GM10266 (cell line): ENCODE measurements at regions not wholly inside any gene's neighbourhood (a gene's known extent, or its start where the extent isn't known, plus 50 kb on each side); places are given as distances from the start of the nearest gene placed in this dataset.

Source experiments
- DNase-seq: peaks from one replicate; pipeline ENCODE4 v3.0.0; 2012; ENCODE audit errors: extremely low spot score
- TF ChIP-seq, protein P1 (sequence below): IDR thresholded peaks from 2 replicates; pipeline ENCODE4 v1.5.1; 2012; ENCODE audit warnings: mild to moderate bottlenecking, low read depth; ENCODE audit not compliant: control insufficient read depth, insufficient read depth; ENCODE audit errors: missing control alignments

DNA sequence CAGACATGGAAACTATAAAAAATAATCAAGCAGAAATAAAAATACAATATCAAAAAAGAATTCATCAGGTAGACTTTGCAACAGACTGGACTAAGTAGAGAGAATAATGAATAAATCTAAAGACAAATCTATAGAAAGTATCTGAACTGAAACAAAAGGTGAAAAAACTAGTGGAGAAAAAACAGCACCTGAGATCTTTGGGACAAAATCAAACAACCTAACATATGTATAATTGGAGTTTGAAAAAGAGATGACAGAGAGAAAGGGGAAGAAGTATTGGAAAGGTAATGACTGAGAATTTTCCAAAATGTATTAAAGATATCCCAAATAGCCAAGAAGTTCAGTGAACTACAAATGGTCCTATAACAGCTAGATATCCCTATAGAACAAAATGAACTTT lies 245.4 kb downstream of the IPO8 start:
- TF ChIP-seq, protein P1, sequence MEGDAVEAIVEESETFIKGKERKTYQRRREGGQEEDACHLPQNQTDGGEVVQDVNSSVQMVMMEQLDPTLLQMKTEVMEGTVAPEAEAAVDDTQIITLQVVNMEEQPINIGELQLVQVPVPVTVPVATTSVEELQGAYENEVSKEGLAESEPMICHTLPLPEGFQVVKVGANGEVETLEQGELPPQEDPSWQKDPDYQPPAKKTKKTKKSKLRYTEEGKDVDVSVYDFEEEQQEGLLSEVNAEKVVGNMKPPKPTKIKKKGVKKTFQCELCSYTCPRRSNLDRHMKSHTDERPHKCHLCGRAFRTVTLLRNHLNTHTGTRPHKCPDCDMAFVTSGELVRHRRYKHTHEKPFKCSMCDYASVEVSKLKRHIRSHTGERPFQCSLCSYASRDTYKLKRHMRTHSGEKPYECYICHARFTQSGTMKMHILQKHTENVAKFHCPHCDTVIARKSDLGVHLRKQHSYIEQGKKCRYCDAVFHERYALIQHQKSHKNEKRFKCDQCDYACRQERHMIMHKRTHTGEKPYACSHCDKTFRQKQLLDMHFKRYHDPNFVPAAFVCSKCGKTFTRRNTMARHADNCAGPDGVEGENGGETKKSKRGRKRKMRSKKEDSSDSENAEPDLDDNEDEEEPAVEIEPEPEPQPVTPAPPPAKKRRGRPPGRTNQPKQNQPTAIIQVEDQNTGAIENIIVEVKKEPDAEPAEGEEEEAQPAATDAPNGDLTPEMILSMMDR, result no peak
- no peak for DNase-seq

DNA sequence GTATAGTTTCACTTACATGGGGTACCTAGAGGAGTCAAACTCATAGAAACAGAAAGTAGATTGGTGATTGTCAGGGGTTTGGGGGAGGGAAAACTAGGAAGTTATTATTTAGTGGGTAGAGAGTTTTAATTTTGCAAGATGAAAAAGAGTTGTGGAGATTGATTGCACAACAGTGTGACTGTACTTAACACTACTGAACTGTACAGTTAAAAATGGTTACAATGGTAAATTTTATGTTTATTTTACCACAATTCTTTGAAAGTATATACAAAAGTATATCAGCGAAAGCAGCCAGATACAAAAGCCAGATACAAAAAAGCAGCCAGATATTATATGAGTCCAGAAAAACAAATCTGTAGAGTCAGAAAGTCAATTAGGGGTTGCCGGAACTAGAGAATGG lies 247.6 kb downstream of the IPO8 start:
- DNase-seq, result no peak

DNA sequence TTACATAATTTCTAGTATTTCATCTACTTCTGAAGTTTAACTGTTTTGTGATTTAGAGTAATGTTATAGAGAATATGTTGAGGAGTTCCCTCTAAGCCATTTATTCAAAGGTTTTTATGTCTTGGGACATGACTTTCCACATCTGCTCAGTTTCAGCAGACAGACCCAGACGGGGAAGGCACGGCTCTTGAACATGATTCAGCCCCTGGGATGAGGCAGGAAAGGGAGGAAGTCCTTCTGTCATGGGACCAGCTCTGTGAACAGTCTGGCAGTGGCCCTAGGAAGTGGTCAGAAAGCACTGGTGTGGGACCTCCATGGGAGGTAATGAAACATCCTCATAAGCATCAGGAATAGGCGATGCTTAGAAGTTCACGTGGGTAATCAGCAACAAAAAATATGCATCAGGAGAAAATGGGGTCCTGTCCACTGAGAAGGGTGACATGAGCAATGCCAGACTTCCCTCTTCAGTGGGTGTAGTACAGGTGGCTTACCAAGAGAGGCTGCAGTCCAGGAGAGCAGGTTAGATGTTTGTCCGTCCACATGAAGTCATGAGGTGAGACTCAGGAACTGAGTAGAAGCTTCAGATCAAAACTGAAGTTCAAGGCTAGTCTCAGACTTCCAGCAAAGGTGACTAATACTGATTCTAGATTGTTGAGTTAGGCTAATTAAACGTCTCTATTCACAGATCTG lies 248.5 kb downstream of the IPO8 start:
- TF ChIP-seq, protein P1, result no peak
- DNase-seq, result no peak

More for the DNA sequence above, 247.6 kb downstream of the IPO8 start:
- TF ChIP-seq, protein P1, result no peak

DNA sequence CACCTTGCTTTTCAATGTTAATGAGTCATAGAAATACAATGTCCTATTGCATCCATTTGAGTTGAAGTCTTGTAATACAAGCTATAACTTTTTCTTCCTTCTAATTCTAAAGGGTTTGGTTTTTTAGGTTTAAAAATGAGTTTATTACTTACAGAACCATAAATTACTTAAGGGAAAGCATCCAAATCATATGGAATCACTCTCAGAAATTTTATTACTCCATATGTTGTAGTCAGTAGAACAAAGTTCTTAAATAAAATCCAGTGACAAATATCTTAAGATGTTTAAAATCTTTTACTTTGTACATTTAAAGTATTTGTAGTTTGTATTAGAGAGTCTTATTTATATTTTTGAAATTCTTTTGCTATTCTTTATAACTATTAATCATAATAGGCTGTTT lies 253.2 kb downstream of the IPO8 start:
- TF ChIP-seq, protein P1, result no peak

DNA sequence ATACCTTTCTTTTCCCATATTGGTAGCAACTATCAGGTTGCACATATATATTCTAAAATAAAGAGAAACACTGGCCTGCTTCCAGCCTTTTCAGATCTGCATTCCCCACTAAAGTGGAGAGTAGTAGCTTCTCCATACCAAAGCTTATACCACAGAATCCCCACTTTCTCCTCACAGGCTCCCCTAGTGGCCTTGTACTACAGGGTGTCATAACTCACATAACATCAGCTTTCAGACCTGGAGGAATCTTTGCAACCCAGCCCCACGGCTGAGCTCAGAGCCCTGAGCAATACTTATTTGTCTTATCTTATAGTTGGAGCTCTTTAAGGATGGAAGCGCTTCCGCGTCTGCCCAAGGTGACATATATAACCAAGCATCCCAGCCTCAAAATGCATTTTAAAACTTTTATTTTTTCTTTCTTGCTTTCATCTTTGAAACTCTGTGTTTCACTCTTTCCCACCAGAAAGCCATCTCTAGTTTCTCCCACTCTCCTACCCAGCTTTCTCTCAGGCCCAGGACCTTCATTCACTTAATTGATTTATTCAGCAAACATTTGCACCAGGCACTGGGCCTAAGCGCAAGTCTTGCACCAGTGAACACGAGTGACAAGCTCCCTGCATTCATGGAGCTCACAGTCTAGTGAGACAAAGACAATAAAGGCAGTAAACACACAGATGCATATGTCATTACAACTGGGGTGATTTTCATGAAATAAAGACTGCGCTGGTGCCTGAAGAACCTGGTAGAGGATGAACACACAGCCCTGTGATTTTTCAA lies 254.7 kb downstream of the IPO8 start:
- TF ChIP-seq, protein P1, result no peak
- DNase-seq, result no peak

More for the DNA sequence above, 253.2 kb downstream of the IPO8 start:
- DNase-seq, result no peak

DNA sequence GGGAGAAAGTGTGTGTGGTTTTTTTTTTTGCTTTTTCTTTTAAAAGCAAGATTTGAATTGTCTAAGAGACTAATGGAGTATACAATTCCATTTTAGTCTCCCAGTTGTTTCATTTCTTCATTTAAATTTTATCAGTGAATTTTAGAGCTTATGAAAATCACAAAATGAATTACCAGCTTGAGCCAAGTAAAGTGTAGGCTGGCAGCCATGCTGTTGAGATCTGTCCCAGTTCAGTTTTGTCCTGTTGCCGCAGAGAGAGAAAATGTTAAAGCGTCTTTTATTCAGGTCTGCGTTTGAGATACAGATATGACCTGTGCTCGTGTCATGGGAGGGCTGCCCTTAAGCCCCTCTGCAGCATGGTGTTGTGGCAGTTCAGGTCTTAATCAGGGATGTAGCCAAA lies 256.5 kb downstream of the IPO8 start:
- DNase-seq, result no peak
- TF ChIP-seq, protein P1, result no peak

DNA sequence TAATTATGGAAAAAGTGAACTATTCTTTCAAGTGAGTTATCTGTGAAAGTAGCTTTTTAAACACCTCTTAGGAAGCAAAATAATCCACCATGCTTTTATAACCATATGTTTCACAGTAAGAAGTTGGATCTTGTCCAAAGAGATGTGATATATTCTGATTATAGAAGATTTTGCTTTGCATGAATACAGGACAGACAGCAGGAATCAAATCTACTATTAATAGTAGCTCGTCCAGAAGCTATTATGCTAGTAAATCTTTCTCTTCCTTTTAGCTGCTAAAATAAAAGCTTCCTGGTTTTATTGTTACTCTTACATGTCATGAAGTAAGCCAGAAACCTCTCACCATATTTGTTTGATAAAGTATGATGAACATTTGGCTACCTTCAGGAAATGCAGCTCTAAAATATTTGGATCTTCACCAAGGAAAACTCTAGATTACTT lies 257.0 kb downstream of the IPO8 start:
- DNase-seq, result no peak
- TF ChIP-seq, protein P1, result no peak
